ENCODE measurements at regions not wholly inside any gene's neighbourhood (a gene's known extent, or its start where the extent isn't known, plus 50 kb on each side); places are given as distances from the start of the nearest gene placed in this dataset.

DNA sequence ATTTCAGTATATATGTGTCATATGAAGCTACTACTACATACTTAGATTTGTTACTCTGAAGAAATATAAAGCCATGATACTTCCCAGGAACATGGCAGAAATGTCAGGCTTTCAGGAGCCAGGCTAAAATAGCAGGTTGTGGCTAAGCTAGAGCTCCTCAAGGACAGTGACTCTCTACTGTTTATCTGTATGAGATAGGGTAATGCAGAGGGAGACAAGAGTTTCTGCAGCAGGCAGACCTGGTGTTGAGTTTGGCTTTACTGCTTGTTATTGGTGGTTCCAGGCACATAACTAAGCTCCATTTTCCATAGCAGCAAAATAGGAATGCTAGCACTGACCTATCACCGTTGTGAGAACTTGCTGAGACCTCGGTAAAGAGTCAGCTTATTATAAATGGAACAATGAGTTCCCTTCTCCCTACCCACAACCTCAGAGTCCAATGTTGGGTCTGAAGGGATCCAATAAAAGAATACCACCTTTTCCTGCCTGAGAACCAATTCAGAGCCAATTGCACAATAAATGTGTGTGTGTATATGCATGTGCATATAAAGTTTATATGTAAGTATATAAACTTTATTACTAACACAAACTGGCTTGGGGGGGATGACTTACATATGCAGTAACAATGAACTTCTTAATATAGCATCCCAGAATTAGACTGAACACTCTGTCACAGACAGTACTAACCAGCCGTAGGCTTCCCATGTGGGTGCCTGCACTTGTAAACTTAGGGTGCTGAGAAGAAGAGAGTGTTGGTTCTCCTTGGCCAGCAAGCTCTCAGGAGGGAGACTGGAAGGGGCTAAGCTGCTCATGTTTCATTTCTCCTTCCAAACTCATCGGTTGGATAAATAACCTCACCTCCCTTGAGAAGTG, 51.9 kb upstream of the PAQR3 start:
- intact Hi-C loops (cut with DNase I), result no loop called here
- peak; percentile 77 for ATAC-seq (ENCODE audit: poor library complexity)

DNA sequence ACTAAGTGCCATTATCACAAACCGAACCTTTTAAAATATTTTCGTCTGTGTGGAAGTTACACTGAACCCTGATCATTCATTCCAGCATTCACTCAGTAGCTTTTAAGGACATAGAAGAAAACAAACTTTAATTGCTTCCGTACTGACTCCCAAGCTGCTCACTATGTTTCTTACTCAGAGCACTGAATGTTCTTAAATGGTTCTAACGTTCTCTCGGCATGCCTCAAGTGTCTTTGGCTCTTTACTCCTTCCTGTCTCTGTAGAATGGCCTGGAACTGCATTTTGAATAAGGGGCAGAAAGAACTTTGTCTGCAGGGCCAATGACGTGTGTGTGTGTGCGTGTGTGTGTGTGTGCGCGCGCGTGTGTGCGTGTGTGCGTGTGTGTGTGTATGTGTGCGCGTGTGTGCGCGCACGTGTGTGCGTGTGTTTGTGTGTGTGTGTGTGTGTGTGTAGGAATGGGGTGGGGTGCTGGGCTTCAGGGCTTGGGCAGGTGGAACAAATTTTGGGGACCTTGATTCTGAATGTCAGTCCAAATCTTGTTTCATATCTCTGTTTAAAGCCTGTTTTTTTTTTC, 50.5 kb upstream of the PAQR3 start:
- DNase-seq (no peak), ATAC-seq (ENCODE audit: poor library complexity) (no peak)
- intact Hi-C loops (cut with DNase I), result no loop called here

More for the DNA sequence above, 51.9 kb upstream of the PAQR3 start:
- DNase-seq, result no peak

Data from Right ventricle myocardium superior (tissue), 1 donor.